ENCODE measurements at regions not wholly inside any gene's neighbourhood (a gene's known extent, or its start where the extent isn't known, plus 50 kb on each side); places are given as distances from the start of the nearest gene placed in this dataset.

DNA sequence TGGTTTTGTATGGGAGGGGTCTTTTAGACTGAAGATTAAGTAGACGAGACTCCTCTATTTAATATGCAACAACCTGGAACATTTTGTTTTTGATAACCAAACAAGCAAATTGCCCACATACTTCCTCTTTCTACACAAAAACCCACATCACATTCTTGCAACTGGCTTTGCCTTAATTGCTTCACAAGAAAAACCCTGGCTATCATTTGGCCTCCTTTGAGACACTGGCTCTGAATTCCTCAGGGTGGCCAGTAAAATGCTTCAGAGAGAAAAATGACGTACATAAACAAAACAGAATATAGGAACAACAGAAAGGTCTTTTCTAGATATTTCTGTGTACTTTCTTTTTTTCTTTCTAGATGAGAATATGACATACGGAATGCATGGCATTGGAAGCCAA lies 103.0 kb downstream of the TRIB2 start:
- DNase-seq (ENCODE audit: low read depth, low spot score) (no peak), FAIRE-seq (no peak)
- H3K4me1 ChIP-seq (ENCODE audit: control insufficient read depth, extremely low read depth, insufficient read depth, low read length), result peaks cover 39% of the 10 kb centered on the region
- no peak for TF ChIP-seq MYC (IDR thresholded peaks at IDR 0.05; ENCODE audit: low read depth, low read length)
- no peak for TF ChIP-seq POLR2AphosphoS5 (IDR thresholded peaks at IDR 0.05; ENCODE audit: insufficient read depth, low read depth, low read length)
- no peak for TF ChIP-seq JUN (IDR thresholded peaks at IDR 0.05; ENCODE audit: borderline replicate concordance, insufficient read depth, insufficient read length, low read depth)
- no peak for TF ChIP-seq EZH2 (IDR thresholded peaks at IDR 0.05; ENCODE audit: borderline replicate concordance, low read depth, low read length, severe bottlenecking)
- no peak for TF ChIP-seq CTCF (IDR thresholded peaks at IDR 0.05; ENCODE audit: extremely low read depth in 1 of 2, insufficient read depth in 1 of 2, low read depth in 1 of 2, low read length in 2 of 2)
- TF ChIP-seq FOS (IDR thresholded peaks at IDR 0.05; ENCODE audit: borderline replicate concordance, insufficient read depth, low read length), result no peak
- no peak for TF ChIP-seq GATA2 (IDR thresholded peaks at IDR 0.05; ENCODE audit: insufficient read depth, insufficient read length, low read depth, low read length)
- no peak for TF ChIP-seq MAX (IDR thresholded peaks at IDR 0.05; ENCODE audit: insufficient read depth, insufficient read length)
- no peak for TF ChIP-seq POLR2A (IDR thresholded peaks at IDR 0.05; ENCODE audit: low read depth, low read length)
- intact Hi-C loops (cut with micrococcal nuclease), result loop anchor here (1.0 to 2.0 kb wide), 8 partner anchors 22 to 989 kb away; no protein-coding TSS in a partner anchor
- H4K20me1 ChIP-seq (replicated peaks; ENCODE audit: control insufficient read depth, extremely low read depth, insufficient read depth, low read length), result no peaks in the 10 kb centered on the region
- peak overlapping the region; percentile 32 for H2AFZ ChIP-seq (ENCODE audit: low read depth, low read length)
- H3K4me2 ChIP-seq (ENCODE audit: insufficient read depth, low read length), result peak overlapping the region; percentile 90
- no peaks in the 10 kb centered on the region for H3K36me3 ChIP-seq (ENCODE audit: control insufficient read depth in 2 of 2, extremely low read depth in 1 of 2, insufficient read depth in 2 of 2, low read length in 2 of 2)
- peak overlapping the region in 1 of 3 experiments; percentile 41 for H3K4me3 ChIP-seq (replicated peaks in 1 of 3; ENCODE audit: insufficient read depth in 1 of 3, low read depth in 1 of 3, low read length in 3 of 3)
- CTCF ChIA-PET, result interaction anchor here (0.8 to 2.6 kb wide), 7 partner anchors 13 to 651 kb away, joined by 3 to 13 read pairs (median 3); partner anchors contain the start of gene TRIB2
- H3K27ac ChIP-seq (ENCODE audit: insufficient read depth, low read depth, low read length), result peak overlapping the region; percentile 96
- POLR2A ChIA-PET, result interaction anchor here (1.0 kb wide), 1 partner anchor 103 kb away, joined by 4 read pairs; the partner anchor contains the start of gene TRIB2
- H3K9ac ChIP-seq (replicated peaks; ENCODE audit: extremely low read depth, insufficient read depth, low read length), result peak overlapping the region; percentile 84
- H3K27me3 ChIP-seq (ENCODE audit: control insufficient read depth in 2 of 2, insufficient read depth in 2 of 2, low read length in 2 of 2), result no peaks in the 10 kb centered on the region
- H3K79me2 ChIP-seq (ENCODE audit: control insufficient read depth, insufficient read depth, low read length), result no peaks in the 10 kb centered on the region
- no peaks in the 10 kb centered on the region for H3K9me3 ChIP-seq (replicated peaks; ENCODE audit: control insufficient read depth, insufficient read depth, low read length)
- no TSS peak for BruUV-seq (replicated peaks)
- dilution Hi-C loops (cut with MboI; ENCODE audit: extremely low pct_ligation_motif_present, low sequenced_read_pairs), result no loop called here
- no peaks in the 10 kb centered on the region for H3K9me1 ChIP-seq (replicated peaks; ENCODE audit: control insufficient read depth, extremely low read depth, insufficient read depth, low read length)

All from endothelial cell of umbilical vein (primary cell).